HEK293 (cell line): ENCODE measurements at regions not wholly inside any gene's neighbourhood (a gene's known extent, or its start where the extent isn't known, plus 50 kb on each side); places are given as distances from the start of the nearest gene placed in this dataset.

ENCODE experiments used
- ATF2 ChIP-seq: fragments of 450-650 bp; formaldehyde crosslinking; IDR thresholded peaks from 2 replicates; pipeline ENCODE4 v1.5.1; 2016; ENCODE audit warnings: missing biosample characterization, missing genetic modification characterization, low read depth
- BCL11A ChIP-seq: fragments of 450-650 bp; formaldehyde crosslinking; IDR thresholded peaks from 2 replicates; pipeline ENCODE4 v1.5.1; 2016; ENCODE audit warnings: low read depth, missing biosample characterization, missing genetic modification characterization
- GLI4 ChIP-seq: fragments of 450-650 bp; formaldehyde crosslinking; IDR thresholded peaks from 2 replicates; pipeline ENCODE4 v1.5.1; 2016; ENCODE audit warnings: missing biosample characterization, missing genetic modification characterization
- MEIS1 ChIP-seq: sonication (generic); formaldehyde crosslinking; IDR thresholded peaks from 2 replicates; pipeline ENCODE4 v1.8.1; 2022; ENCODE audit warnings: missing genetic modification reagents, mild to moderate bottlenecking, borderline replicate concordance
- ZNF10 ChIP-seq: fragments of 450-650 bp; formaldehyde crosslinking; IDR thresholded peaks from 2 replicates; pipeline ENCODE4 v1.5.1; 2017; ENCODE audit warnings: missing biosample characterization, missing genetic modification characterization
- ZNF121 ChIP-seq: fragments of 450-650 bp; formaldehyde crosslinking; IDR thresholded peaks from 2 replicates; pipeline ENCODE4 v1.5.1; 2016; ENCODE audit warnings: missing biosample characterization, missing genetic modification characterization
- ZNF785 ChIP-seq: fragments of 450-650 bp; formaldehyde crosslinking; IDR thresholded peaks from 2 replicates; pipeline ENCODE4 v1.5.1; 2016; ENCODE audit warnings: missing biosample characterization, missing genetic modification characterization
- TF ChIP-seq, protein P1 (sequence below): fragments of 450-650 bp; IDR thresholded peaks from 2 replicates; pipeline ENCODE4 v1.5.1; 2018; ENCODE audit warnings: missing biosample characterization, mild to moderate bottlenecking, missing genetic modification characterization
- TF ChIP-seq, protein P2 (sequence below): fragments of 450-650 bp; formaldehyde crosslinking; IDR thresholded peaks from 2 replicates; pipeline ENCODE4 v1.5.1; 2016; ENCODE audit warnings: missing biosample characterization, missing genetic modification characterization
- TF ChIP-seq, protein P3 (sequence below): fragments of 450-650 bp; formaldehyde crosslinking; IDR thresholded peaks from 2 replicates; pipeline ENCODE4 v1.5.1; 2016; ENCODE audit warnings: missing biosample characterization, missing genetic modification characterization

- TF ChIP-seq, protein P1, sequence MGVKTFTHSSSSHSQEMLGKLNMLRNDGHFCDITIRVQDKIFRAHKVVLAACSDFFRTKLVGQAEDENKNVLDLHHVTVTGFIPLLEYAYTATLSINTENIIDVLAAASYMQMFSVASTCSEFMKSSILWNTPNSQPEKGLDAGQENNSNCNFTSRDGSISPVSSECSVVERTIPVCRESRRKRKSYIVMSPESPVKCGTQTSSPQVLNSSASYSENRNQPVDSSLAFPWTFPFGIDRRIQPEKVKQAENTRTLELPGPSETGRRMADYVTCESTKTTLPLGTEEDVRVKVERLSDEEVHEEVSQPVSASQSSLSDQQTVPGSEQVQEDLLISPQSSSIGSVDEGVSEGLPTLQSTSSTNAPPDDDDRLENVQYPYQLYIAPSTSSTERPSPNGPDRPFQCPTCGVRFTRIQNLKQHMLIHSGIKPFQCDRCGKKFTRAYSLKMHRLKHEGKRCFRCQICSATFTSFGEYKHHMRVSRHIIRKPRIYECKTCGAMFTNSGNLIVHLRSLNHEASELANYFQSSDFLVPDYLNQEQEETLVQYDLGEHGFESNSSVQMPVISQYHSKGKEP (tag by site-specific recombination): no peak
- TF ChIP-seq, protein P2, sequence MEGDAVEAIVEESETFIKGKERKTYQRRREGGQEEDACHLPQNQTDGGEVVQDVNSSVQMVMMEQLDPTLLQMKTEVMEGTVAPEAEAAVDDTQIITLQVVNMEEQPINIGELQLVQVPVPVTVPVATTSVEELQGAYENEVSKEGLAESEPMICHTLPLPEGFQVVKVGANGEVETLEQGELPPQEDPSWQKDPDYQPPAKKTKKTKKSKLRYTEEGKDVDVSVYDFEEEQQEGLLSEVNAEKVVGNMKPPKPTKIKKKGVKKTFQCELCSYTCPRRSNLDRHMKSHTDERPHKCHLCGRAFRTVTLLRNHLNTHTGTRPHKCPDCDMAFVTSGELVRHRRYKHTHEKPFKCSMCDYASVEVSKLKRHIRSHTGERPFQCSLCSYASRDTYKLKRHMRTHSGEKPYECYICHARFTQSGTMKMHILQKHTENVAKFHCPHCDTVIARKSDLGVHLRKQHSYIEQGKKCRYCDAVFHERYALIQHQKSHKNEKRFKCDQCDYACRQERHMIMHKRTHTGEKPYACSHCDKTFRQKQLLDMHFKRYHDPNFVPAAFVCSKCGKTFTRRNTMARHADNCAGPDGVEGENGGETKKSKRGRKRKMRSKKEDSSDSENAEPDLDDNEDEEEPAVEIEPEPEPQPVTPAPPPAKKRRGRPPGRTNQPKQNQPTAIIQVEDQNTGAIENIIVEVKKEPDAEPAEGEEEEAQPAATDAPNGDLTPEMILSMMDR (tag by site-specific recombination): no peak
- TF ChIP-seq ZNF10 (no peak), ATF2 (tag by site-specific recombination) (no peak), ZNF785 (tag by site-specific recombination) (no peak), ZNF121 (tag by site-specific recombination) (no peak), BCL11A (no peak), MEIS1 (no peak), GLI4 (tag by site-specific recombination) (no peak)
- TF ChIP-seq, protein P3, sequence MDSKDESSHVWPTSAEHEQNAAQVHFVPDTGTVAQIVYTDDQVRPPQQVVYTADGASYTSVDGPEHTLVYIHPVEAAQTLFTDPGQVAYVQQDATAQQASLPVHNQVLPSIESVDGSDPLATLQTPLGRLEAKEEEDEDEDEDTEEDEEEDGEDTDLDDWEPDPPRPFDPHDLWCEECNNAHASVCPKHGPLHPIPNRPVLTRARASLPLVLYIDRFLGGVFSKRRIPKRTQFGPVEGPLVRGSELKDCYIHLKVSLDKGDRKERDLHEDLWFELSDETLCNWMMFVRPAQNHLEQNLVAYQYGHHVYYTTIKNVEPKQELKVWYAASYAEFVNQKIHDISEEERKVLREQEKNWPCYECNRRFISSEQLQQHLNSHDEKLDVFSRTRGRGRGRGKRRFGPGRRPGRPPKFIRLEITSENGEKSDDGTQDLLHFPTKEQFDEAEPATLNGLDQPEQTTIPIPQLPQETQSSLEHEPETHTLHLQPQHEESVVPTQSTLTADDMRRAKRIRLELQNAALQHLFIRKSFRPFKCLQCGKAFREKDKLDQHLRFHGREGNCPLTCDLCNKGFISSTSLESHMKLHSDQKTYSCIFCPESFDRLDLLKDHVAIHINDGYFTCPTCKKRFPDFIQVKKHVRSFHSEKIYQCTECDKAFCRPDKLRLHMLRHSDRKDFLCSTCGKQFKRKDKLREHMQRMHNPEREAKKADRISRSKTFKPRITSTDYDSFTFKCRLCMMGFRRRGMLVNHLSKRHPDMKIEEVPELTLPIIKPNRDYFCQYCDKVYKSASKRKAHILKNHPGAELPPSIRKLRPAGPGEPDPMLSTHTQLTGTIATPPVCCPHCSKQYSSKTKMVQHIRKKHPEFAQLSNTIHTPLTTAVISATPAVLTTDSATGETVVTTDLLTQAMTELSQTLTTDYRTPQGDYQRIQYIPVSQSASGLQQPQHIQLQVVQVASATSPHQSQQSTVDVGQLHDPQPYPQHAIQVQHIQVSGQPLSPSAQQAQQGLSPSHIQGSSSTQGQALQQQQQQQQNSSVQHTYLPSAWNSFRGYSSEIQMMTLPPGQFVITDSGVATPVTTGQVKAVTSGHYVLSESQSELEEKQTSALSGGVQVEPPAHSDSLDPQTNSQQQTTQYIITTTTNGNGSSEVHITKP (tag by site-specific recombination): no peak
These were observed 299.0 kb upstream of the GADL1 start for GRCh38 chr3:31193429-31193828.
